ENCODE measurements at regions not wholly inside any gene's neighbourhood (a gene's known extent, or its start where the extent isn't known, plus 50 kb on each side); places are given as distances from the start of the nearest gene placed in this dataset.

GRCh38 chr2:21650569-21650968, 526.8 kb downstream of the TDRD15 start:
- no peak for TF ChIP-seq CTCF (IDR thresholded peaks at IDR 0.05 in 2 of 3, conservative IDR thresholded peaks at IDR 0.05 in 1 of 3; ENCODE audit: borderline replicate concordance in 1 of 3, insufficient read depth in 1 of 3, low read depth in 2 of 3, low read length in 2 of 3)
- no peak for TF ChIP-seq POLR2A (IDR thresholded peaks at IDR 0.05; ENCODE audit: borderline replicate concordance, extremely low read depth, insufficient read depth, insufficient read length)
- TF ChIP-seq, protein P1, sequence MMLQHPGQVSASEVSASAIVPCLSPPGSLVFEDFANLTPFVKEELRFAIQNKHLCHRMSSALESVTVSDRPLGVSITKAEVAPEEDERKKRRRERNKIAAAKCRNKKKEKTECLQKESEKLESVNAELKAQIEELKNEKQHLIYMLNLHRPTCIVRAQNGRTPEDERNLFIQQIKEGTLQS (IDR thresholded peaks at IDR 0.05), result no peak
- TF ChIP-seq SP1 (IDR thresholded peaks at IDR 0.05; ENCODE audit: low read depth), result no peak
- TF ChIP-seq EZH2 (IDR thresholded peaks at IDR 0.05), result no peak
- TF ChIP-seq EZH2phosphoT487 (IDR thresholded peaks at IDR 0.05; ENCODE audit: borderline replicate concordance), result no peak
- TF ChIP-seq MAX (IDR thresholded peaks at IDR 0.05), result no peak
